Activated CD8-positive, alpha-beta memory T cell treated with anti-CD3 and anti-CD28 coated beads for 4 hours (primary cell): ENCODE measurements at regions not wholly inside any gene's neighbourhood (a gene's known extent, or its start where the extent isn't known, plus 50 kb on each side); places are given as distances from the start of the nearest gene placed in this dataset.

ENCODE experiments used
- DNase-seq, 2 donors: peaks; one replicate each; pipeline ENCODE4 v3.0.0-alpha.2; 2020; ENCODE audit warnings: low read depth in 2 of 2

DNA sequence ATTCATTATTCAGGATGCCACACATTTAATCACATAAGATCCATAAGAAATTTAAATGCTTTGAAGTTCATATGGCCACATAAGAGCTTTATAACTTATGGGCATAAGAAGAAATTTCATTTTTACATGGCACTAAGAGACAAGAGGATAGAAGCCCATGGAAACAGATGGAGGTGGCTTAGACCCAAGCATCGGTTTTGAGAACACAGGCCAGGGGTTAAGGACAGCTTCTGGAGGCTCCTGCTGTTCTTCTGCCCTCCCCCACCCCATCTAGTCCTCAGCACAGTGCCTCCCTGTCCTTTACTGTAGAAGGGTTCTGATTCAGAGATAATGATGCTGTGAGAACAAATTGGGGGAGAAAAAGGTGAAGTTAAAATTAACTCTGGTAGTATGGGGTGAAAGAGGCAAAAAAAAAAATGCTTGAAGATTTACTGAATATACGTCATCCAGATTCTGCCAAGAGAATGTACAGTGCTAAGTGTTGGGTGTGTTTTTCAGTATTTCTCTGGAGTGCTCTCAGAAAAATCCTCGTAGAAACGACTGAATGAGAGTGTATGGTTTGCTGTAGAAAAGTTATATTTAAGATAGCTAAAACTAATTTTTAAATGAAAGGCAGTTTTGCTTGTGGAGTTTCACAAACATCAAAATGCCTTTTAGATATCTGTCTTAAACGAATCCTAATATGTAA, 539.7 kb downstream of the QKI start:
- DNase-seq = no peak

DNA sequence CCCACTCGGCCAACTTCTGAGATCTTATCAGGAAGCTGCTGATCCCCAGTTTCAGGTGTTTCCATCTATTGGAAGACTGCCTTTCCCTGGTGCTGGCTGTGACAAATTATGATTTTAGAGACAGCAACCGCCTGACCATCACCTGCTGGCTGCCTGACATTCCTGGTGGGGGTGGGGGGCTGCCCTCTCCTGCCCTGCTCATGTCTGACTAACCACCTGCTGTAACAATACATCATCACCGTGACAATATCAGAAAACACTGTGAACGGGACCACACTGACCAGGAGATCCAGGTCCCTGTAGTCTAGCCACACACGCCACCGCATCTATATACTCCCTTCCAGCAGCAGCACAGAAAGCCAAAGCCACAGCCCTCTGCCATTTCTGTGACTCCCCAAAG, 537.5 kb downstream of the QKI start:
- no peak for DNase-seq

- no peak for DNase-seq
These were observed 536.8 kb downstream of the QKI start for GRCh38 chr6:163951326-163951725.

GRCh38 chr6:163950159-163950558, 535.6 kb downstream of the QKI start:
- DNase-seq = no peak

GRCh38 chr6:163949431-163949830, 534.9 kb downstream of the QKI start:
- DNase-seq = no peak

GRCh38 chr6:163948250-163948649, 533.7 kb downstream of the QKI start:
- no peak for DNase-seq

DNA sequence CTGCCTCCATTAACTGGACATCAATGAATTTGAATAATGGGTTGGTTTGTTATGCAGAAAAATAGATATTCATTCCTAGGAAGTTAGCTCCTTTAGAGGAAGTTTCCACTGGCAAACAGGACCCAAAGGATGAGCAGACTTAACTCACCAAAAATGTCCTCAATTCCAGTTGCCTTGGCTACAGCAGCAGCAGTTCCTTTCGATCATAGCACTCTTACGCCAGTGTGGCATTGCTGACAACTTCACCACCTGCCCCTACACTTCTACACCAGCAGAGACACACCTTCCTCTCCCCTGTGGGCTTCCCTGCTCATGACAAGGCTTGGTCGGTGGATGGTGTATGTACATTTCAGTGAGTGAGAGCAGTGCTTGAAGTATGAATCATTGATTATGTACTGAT, 532.8 kb downstream of the QKI start:
- no peak for DNase-seq

DNA sequence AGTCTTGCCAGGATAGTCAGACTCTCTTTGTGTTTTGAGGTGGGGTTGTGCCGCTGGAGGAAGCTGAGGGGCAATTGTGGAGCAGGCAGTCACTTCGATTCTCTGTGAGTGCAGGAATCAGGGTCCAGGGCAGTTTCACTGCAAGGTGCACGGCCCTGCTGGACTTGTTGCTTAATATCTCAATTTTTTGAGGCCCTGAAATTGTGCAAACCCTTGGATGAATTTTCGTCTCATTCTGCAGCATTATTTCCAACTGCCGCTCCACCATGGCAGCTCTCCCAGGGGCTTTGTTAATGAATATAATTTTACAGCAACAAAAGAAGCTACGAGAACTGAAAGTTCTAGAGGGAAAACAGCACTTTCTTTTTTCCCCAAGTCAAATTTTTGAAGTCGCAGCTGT, 531.9 kb downstream of the QKI start:
- DNase-seq = no peak

DNA sequence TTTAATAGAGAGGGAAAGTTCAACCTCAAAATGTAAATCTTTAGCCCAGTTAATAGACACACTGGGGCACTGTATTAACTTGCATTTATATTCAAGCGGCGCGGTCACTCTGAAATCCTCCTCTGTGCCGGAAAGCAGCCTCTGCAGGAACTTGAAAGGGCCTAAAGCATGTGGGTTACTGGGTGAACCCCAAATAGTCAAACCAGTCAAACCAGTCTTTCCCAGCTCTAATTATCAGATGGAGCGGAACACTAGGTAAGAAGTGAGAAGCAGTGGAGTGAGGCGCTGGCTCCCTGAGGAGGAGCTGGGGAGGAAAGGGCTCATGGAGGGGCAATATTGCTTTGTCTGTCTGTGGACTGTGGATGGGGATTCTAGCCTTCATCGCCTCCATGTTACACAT, 531.3 kb downstream of the QKI start:
- DNase-seq = no peak

- DNase-seq = no peak
These were observed 530.4 kb downstream of the QKI start for GRCh38 chr6:163944897-163945296.

- DNase-seq = no peak
These were observed 529.3 kb downstream of the QKI start for GRCh38 chr6:163943607-163944385.

DNA sequence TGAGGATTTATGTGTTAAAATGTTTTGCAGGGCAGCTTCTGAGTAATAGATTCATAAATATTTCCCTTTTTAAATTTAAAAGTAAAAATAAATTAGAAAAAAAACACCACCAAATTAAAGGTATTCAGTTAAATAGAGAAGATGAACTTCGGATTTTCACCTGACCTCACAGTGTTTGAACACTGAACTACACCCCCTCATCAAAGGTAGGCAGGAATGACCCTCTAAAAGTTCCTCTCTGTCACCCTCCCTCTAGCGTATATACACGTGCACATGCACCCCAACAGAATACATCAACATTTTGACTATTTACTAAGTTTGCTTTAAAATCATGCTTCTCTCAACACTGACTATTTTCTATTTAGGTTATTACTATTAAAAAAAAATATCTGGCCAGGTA, 528.3 kb downstream of the QKI start:
- DNase-seq = no peak

- DNase-seq = no peak
These were observed 527.1 kb downstream of the QKI start for GRCh38 chr6:163941624-163941976.

DNA sequence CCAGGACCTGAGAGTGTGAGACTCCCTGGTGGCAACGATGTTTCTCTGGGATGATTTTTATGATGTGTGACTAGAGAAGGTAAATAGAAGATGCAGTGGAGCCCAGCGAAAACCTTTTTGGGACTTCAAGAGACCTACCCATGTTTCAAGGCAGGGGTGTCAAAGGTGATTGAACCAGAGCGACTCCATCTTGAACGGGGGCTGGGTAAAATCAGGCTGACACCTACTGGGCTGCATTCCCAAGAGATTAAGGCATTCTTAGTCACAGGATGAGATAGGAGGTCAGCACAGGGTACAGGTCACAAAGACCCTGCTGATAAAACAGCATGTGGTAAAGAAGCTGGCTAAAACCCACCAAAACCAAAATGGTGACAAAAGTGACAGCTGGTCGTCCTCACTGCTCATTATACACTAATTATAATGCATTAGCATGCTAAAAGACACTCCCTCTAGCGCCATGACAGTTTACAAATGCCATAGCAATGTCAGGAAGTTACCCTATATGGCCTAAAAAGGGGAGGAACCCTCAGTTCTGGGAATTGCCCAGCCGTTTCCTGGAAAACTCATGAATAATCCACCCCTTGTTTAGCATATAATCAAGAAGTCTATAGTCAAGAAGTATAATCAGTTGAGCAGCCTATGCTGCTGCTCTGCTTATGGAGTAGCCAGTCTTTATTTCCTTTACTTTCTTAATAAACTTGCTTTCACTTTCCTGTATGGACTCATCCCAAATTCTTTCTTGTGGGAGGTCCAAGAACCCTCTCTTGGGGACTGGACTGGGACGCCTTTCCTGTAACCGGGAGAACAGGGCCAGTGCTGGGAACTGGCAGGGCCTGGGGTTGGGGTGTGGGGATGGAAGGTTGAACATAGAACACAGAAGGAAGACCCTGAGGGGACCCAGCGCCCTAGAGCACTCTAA, 526.4 kb downstream of the QKI start:
- no peak for DNase-seq

GRCh38 chr6:163937071-163937470, 522.6 kb downstream of the QKI start:
- no peak for DNase-seq

DNA sequence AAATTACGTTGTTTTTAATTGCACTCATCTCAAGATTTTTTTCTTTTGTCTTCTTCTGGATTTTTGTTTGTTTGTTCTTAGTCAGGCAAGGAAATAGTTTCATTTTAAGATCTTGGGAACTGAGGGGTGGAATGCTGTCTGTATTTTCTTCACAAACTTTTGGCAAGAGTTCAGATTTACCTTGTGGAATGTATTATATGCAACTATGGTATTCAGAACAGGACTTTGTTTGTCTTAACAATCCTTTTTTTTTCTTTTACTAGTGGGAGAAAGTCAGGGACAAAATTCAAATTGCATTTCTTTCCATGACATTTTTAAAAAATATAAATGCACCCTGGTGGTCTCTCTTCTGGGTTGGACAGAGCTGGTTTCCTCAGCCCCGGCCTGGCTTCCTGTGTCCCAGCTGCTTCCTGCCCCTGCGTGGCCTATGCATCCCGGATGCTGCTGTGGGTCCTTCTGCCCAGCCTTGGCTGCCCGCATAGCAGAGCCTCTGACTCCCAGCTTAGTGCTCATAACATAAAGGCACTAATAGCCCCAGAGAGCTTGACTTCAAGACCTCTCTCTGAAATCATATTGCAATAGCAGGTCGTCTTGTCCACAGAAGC, 520.7 kb downstream of the QKI start:
- no peak for DNase-seq

DNA sequence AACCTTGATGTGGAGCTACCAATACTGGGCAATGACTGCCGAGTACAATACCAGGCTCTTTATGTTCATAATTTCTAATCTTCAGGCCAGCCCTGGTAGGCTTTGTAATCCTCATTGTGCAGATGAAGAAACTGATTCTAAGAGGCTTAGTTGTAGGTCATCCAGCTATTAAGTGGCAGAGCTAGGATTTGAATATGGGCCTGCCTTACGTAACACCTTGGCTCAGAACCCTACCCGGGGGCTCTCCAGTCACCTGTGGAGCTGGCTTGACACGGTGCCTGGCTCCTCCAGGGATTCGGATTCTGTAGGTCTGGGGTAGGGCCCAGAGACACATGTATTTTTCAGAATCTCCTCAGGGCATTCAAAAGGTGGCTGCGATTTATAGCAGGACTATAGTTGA, 515.5 kb downstream of the QKI start:
- DNase-seq = no peak

GRCh38 chr6:163929538-163929937, 515.0 kb downstream of the QKI start:
- no peak for DNase-seq

- DNase-seq = no peak
These were observed 512.1 kb downstream of the QKI start for GRCh38 chr6:163926642-163927041.

DNA sequence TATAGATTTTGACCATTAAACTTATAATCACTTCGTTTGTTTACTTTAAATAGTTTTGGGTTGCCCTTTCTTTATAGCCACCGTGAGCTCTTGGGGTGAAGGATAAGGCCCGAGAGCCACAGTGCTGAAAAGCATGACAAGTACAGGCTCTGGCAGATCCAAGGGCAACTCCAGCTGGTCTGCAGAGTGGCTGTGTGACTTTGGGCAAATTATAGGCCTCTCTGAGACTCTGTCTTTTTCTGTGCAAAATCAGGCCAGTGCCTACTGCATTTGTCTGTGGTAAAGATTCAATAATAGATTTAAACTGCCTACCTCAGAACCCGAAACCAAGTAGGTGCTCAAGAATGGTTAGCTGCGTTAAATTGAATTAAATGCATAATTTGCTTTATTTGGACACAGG, 511.3 kb downstream of the QKI start:
- DNase-seq = no peak

GRCh38 chr6:163923658-163924411, 509.3 kb downstream of the QKI start:
- DNase-seq = no peak
